PC-9 (cell line): ENCODE measurements at regions not wholly inside any gene's neighbourhood (a gene's known extent, or its start where the extent isn't known, plus 50 kb on each side); places are given as distances from the start of the nearest gene placed in this dataset.
"Not testable (repeated sequence)": the region's sequence is repeated elsewhere in the genome, so short reads cannot be mapped to it uniquely, and the experiment has no call there.

Source experiments
- EZH2 ChIP-seq: fragments of 200-600 bp; sonication (generic); IDR thresholded peaks from 2 replicates; pipeline ENCODE4 v1.8.0; 2017; ENCODE audit warnings: antibody characterized with exemption, low read depth
- TF ChIP-seq, protein P1 (sequence below): fragments of 200-600 bp; sonication (generic); conservative IDR thresholded peaks from 2 replicates; pipeline ENCODE4 v1.6.1; 2017; ENCODE audit warnings: mixed run types, antibody characterized with exemption, mild to moderate bottlenecking, moderate library complexity

DNA sequence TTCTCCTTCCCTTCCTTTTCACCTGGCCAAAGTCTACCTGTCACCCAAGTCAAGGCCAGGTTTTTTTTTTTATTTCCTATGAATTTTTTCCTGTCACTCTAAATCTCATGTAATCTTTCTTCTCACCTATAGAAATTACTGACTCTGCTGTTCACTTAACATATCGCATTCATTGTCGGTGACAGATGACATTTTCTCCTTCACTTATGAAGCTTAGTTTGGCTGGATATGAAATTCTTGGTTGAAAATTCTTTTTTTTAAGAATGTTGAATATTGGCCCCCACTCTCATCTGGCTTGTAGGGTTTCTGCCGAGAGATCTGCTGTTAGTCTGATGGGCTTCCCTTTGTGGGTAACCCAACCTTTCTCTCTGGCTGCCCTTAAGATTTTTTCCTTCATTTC, 142.8 kb downstream of the DYRK2 start:
- TF ChIP-seq, protein P1, sequence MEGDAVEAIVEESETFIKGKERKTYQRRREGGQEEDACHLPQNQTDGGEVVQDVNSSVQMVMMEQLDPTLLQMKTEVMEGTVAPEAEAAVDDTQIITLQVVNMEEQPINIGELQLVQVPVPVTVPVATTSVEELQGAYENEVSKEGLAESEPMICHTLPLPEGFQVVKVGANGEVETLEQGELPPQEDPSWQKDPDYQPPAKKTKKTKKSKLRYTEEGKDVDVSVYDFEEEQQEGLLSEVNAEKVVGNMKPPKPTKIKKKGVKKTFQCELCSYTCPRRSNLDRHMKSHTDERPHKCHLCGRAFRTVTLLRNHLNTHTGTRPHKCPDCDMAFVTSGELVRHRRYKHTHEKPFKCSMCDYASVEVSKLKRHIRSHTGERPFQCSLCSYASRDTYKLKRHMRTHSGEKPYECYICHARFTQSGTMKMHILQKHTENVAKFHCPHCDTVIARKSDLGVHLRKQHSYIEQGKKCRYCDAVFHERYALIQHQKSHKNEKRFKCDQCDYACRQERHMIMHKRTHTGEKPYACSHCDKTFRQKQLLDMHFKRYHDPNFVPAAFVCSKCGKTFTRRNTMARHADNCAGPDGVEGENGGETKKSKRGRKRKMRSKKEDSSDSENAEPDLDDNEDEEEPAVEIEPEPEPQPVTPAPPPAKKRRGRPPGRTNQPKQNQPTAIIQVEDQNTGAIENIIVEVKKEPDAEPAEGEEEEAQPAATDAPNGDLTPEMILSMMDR: not testable (repeated sequence)
- not testable (repeated sequence) for TF ChIP-seq EZH2
